MV-4-11 (cell line): ENCODE measurements at regions not wholly inside any gene's neighbourhood (a gene's known extent, or its start where the extent isn't known, plus 50 kb on each side); places are given as distances from the start of the nearest gene placed in this dataset.
"Not testable (repeated sequence)": the region's sequence is repeated elsewhere in the genome, so short reads cannot be mapped to it uniquely, and the experiment has no call there.

ENCODE experiments used
- DNase-seq: peaks from one replicate; lab custom pipeline; 2025; lab: John Stamatoyannopoulos, UW

GRCh38 chr18:64852281-64852680, 703.4 kb upstream of the LINC00305 start:
- DNase-seq = no peak

- DNase-seq = no peak
These were observed 702.8 kb upstream of the LINC00305 start for GRCh38 chr18:64851726-64852125.

- DNase-seq = no peak
These were observed 701.9 kb upstream of the LINC00305 start for GRCh38 chr18:64850791-64851190.

GRCh38 chr18:64840911-64841701, 692.2 kb upstream of the LINC00305 start:
- DNase-seq = no peak

- DNase-seq = no peak
These were observed 661.5 kb upstream of the LINC00305 start for GRCh38 chr18:64810354-64810753.

- no peak for DNase-seq
These were observed 660.9 kb upstream of the LINC00305 start for GRCh38 chr18:64809801-64810200.

GRCh38 chr18:64807560-64807959, 658.7 kb upstream of the LINC00305 start:
- no peak for DNase-seq

GRCh38 chr18:64806691-64807090, 657.8 kb upstream of the LINC00305 start:
- DNase-seq = no peak

- DNase-seq = no peak
These were observed 657.3 kb upstream of the LINC00305 start for GRCh38 chr18:64806232-64806631.

- no peak for DNase-seq
These were observed 654.6 kb upstream of the LINC00305 start for GRCh38 chr18:64803471-64803870.

GRCh38 chr18:64800151-64800550, 651.3 kb upstream of the LINC00305 start:
- no peak for DNase-seq

- DNase-seq = no peak
These were observed 650.5 kb upstream of the LINC00305 start for GRCh38 chr18:64799376-64799775.

- no peak for DNase-seq
These were observed 642.3 kb upstream of the LINC00305 start for GRCh38 chr18:64791236-64791635.

GRCh38 chr18:64785686-64786085, 636.8 kb upstream of the LINC00305 start:
- DNase-seq = no peak

- no peak for DNase-seq
These were observed 628.7 kb upstream of the LINC00305 start for GRCh38 chr18:64777556-64777955.

GRCh38 chr18:64765908-64766307, 617.0 kb upstream of the LINC00305 start:
- DNase-seq = no peak

- no peak for DNase-seq
These were observed 603.8 kb upstream of the LINC00305 start for GRCh38 chr18:64752707-64753106.

GRCh38 chr18:64749884-64750283, 601.0 kb upstream of the LINC00305 start:
- no peak for DNase-seq

- no peak for DNase-seq
These were observed 598.9 kb upstream of the LINC00305 start for GRCh38 chr18:64747803-64748202.

- no peak for DNase-seq
These were observed 594.0 kb upstream of the LINC00305 start for GRCh38 chr18:64742898-64743297.

GRCh38 chr18:64734063-64734462, 585.2 kb upstream of the LINC00305 start:
- DNase-seq = no peak

GRCh38 chr18:64725657-64726056, 576.8 kb upstream of the LINC00305 start:
- not testable (repeated sequence) for DNase-seq

GRCh38 chr18:64720781-64721464, 572.0 kb upstream of the LINC00305 start:
- DNase-seq = no peak

- DNase-seq = peak; percentile 57
These were observed 569.9 kb upstream of the LINC00305 start for GRCh38 chr18:64718808-64719207.
